A673 (cell line): ENCODE measurements at regions not wholly inside any gene's neighbourhood (a gene's known extent, or its start where the extent isn't known, plus 50 kb on each side); places are given as distances from the start of the nearest gene placed in this dataset.

Experiments
- EZH2 ChIP-seq: fragments of 200-600 bp; sonication (generic); IDR thresholded peaks from 2 replicates; pipeline ENCODE4 v1.6.1; 2017; ENCODE audit warnings: borderline replicate concordance, low read depth, mild to moderate bottlenecking, mixed read lengths, antibody characterized with exemption, low read length; ENCODE audit not compliant: poor library complexity, severe bottlenecking
- TF ChIP-seq, protein P1 (sequence below): fragments of 300-800, 200-600 bp; sonication (generic); conservative IDR thresholded peaks from 2 replicates; pipeline ENCODE4 v1.5.1; 2017; ENCODE audit warnings: low read depth, mild to moderate bottlenecking, antibody characterized with exemption, low read length, moderate library complexity, mixed read lengths

GRCh38 chr4:14272206-14272605, 644.7 kb upstream of the BOD1L1 start:
- TF ChIP-seq EZH2 = no peak
- TF ChIP-seq, protein P1, sequence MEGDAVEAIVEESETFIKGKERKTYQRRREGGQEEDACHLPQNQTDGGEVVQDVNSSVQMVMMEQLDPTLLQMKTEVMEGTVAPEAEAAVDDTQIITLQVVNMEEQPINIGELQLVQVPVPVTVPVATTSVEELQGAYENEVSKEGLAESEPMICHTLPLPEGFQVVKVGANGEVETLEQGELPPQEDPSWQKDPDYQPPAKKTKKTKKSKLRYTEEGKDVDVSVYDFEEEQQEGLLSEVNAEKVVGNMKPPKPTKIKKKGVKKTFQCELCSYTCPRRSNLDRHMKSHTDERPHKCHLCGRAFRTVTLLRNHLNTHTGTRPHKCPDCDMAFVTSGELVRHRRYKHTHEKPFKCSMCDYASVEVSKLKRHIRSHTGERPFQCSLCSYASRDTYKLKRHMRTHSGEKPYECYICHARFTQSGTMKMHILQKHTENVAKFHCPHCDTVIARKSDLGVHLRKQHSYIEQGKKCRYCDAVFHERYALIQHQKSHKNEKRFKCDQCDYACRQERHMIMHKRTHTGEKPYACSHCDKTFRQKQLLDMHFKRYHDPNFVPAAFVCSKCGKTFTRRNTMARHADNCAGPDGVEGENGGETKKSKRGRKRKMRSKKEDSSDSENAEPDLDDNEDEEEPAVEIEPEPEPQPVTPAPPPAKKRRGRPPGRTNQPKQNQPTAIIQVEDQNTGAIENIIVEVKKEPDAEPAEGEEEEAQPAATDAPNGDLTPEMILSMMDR = no peak
